ENCODE measurements at regions not wholly inside any gene's neighbourhood (a gene's known extent, or its start where the extent isn't known, plus 50 kb on each side); places are given as distances from the start of the nearest gene placed in this dataset.

DNA sequence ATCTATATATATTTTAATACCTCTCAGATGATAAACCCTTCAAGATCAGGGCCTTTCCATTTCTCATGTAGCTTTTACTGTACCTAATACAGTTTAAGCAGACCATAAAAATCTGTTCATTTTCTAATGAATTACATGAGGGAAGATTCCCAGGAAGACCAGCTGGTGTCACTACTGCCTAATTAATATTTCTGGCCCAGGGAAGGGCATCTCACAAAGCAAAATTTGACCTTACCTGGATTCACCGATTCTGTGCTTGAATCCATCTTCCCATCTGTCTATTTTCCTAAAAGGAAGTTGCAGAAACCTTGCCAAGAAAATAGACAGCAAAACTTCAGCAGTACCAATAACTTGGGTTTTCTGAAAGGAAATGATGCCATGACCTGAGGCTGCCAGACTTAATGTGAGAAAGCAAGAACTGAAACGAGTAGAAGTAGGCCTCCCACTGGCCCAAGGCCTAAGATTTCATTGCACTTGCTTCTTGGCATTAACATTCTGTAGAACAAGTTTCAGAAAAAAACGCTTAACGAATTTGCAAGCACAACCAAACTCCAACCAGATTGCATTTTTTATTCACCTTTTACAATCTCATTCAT lies 83.0 kb upstream of the GLIS3 start:
- DNase-seq, result no peak

DNA sequence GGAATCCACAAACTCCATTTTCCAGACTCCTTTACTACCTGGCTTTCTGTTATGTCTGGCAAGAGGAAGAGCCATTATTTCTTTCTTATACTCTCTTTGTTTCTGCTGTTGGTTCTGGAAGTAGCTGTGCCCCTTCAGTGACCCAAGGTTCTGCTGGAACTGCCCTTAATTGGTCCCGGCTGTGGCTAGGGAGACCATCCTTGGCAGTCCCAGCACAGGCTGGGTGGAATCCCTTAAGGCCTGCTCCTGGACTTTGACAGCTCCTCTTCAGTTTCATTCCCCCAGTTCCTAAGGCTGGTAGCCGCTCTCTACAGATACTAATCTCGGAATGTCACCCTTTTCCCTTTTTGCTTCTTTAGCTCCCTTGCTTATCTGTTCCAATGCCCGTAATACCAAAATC lies 81.9 kb upstream of the GLIS3 start:
- DNase-seq, result no peak

DNA sequence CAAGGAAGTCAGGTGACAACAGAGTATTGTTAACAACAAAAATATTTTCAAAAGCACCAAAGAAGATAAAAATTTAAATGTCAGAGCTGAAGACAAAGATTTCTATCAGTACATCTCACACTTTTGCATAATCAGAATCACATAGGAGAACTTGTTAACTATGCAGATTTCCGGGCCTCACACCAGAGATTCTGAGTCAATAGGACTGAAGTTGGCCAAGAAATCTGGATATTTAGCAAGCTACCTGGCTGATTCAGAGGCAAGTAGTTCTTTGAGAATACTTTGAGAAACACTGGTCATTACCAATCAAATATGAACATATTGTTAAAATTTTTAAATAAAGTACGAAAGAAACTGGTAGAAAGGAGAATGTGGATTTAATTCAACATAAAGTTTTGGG lies 80.5 kb upstream of the GLIS3 start:
- no peak for DNase-seq

DNA sequence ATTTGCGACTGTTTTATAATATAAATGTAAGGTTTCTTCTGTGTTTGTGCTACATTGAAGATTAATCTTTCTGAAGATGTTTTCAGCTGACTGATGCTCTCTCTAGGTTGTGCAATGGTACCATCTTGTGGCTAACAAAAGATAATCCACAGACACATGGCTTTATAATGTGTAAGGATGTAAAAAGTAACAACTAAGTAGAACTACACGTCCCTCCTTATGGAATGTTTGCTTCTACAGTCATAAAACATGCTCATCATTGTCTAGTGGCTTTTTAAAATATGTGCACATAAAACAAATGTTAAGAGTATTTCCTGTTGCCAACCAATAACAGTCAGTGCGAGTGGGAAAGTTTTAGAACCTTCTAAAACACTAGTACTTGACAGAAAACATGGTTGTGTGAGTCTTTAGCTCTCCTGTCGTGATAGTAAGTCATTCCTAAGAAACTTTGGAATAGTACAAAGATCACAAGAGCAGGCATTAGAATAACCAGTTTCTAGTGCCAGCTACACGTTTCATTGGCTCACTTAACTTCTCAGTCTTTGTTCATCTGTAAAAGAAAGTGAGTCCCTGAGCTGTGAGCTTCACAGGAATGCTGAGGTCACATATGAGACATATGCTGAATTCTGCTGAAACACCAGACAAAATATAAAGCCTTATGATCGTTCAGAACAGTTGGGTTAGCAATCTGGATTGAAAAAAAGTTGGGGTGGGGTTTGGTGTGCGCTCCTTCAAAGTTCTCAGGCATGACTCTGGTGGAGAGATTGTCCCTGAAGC lies 75.7 kb upstream of the GLIS3 start:
- no peak for DNase-seq

DNA sequence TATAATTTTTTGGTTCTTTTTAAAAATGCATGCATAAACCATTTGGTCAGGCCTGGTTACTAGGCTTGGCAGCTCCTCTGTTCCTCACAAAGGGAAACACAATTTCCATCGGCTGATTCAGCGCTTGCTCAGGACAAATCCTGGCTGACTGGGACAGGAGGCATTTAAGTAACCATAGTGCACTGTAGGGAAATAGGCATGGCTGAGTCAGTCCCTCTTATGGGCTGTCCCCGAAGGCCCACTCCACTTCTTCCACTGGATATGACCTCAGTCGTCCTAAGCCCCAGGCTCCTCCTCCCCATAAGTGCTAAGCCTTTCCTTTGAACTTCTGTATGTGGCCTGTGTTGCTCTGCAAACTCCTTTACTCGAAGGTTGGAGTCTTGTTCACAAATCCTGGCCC lies 71.2 kb upstream of the GLIS3 start:
- no peak for DNase-seq

DNA sequence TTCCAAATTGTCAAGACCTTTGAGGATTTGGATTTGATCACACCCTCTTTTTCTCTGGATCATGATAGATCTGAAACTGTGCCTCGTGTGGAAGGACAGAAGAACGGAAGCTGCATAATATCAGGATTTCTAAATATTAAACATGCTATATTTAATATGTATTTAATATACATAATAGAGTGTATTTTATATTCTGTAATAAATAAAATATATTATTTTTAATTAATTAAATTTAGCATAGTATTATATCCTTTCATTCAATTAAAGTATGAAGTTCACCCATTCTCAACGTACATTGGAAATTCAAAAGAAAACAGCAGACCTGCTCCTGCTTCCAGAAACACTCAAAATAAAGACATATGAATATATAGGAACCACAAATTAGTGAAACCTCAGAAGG lies 70.6 kb upstream of the GLIS3 start:
- DNase-seq, result no peak

- no peak for DNase-seq
These were observed 66.9 kb upstream of the GLIS3 start for GRCh38 chr9:4366591-4367330.

DNA sequence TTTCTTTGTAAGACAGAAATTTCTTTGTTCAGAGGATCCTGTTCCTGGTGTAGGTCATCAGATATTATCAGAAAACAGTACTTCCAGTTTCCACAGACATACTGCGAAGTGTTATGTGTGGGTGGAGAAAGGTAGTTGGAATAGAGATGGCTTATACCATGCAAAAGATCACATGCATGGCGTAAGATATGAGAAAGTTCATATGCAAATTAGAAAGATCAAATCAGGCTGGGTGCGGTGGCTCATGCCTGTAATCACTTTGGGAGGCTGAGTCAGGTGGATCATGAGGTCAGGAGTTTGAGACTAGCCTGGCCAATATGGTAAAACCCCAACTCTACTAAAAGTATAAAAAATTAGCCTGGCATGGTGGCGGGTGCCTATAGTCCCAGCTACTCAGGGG lies 65.2 kb upstream of the GLIS3 start:
- DNase-seq, result no peak

- no peak for DNase-seq
These were observed 62.4 kb upstream of the GLIS3 start for GRCh38 chr9:4362281-4362680.

DNA sequence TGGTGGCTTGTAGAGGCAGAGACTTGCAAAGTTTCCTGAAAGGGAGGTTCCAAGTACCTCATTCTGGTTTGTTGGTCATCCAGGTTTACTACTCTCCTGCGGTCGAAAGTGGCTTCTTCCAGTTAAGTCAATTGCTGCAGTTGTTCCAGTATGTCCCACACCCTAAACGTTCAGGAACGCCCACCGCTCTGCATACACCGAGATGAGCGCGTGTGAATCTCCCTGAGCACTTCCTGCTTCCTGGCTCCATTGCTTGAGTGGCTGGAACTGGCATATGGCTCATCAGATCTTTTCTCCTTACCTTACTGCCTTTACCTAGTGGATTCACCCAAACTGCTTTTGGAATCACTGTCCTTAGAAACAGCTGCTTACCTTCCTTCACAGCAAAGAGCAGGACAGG lies 59.1 kb upstream of the GLIS3 start:
- DNase-seq, result no peak

- no peak for DNase-seq
These were observed 58.1 kb upstream of the GLIS3 start for GRCh38 chr9:4357929-4358328.

DNA sequence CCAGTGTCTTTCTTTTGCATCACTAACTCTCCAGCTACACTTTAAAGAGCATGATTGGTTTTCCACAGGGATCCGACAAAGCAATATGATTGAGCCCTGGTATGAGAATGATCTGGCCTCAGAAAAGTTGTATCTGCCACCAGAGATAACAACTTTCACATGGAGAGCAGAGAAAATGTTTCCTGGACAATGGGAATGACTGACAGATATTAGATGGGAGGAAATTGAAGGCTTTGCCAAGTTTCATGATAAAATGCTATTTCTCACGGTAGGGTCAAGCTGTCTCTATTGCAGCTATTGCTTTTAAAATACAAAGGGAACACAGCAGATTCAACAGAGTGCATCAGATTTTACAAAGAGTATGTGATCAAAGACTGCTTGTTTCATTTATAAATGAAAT lies 56.4 kb upstream of the GLIS3 start:
- DNase-seq, result no peak

DNA sequence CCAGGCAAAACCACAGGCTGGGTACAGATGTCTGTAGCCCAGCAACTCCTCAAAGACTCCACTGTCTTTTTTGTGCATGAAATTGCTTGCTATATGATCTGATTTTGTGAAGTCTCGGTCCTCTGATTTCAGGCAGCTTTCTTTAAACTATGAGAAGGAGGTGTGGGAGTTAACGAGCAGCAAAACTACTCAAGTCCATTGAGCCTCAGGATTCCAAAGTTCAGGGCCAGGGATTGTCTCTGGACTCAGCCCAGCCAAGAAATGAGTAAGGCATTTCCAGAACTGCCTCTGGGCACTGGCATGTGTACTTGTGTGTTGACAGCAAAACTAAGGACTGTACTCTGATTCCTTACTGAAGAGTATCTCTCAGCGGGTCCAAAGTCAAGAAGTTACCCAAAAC lies 53.4 kb upstream of the GLIS3 start:
- no peak for DNase-seq

- no peak for DNase-seq
These were observed 50.0 kb upstream of the GLIS3 start for GRCh38 chr9:4349816-4350418.
